ENCODE measurements at regions not wholly inside any gene's neighbourhood (a gene's known extent, or its start where the extent isn't known, plus 50 kb on each side); places are given as distances from the start of the nearest gene placed in this dataset.

DNA sequence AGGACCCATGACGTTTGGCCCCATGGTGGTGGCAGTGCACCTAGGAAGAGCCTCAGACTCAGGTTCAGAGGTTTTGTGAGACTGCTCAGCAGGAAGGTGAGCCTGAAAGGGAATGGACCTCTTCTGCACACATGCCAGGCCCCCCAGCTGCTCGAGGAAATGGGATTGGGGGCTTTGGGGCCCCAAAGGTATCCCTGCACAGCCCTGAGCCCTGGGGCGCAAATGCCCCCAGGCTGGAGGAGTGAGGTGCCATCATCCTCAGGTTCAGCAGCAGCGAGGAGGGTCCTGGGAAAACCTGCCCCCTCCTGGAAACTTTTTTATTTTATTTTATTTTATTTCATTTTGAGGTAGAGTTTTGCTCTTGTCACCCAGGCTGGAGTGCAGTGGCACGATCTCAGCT is 171.8 kb upstream of the MVB12B start:
- no peak for DNase-seq

DNA sequence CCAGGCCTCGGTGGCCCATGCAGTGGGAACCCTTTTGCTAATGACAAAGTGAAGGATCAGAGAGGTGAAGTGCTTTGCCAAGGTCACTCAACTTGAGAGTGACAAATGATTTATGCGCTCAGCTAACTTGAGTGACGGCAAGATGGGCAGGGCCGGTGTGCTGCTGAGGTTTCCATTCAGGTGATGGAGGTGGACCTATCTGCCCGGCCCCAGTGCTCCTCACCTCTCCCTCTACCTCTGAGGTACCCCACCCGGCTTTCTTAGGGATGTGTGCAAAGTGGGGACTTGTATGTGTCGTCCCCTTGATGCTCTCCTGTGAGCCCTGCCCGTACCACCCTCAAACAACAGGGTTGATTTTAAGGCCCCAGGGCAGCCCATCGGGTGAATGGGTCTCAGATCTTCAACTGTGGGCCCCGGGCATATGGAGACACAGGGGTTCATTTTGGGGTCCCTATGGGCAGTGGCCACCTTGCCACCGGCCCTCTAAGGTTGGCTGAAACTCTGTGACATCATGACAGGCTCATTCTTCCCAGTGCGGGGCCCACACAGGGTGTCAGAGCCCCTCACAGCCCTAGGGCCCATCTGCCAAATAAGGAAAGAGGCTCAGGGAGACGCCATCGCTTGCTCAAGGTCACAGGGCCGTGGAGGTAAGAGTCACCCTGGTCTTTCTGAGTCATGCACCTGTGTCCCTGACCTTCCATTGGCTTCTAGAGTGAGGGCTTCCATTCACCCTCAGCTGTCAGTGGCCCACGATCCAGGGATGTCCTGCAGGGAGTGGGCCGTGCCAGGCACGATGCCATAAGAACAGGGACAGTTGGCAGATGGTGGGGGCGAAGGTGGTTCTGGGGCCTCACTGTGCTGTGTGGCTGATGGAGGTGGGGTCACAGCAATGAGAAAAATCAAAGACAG is 170.6 kb upstream of the MVB12B start:
- no peak for DNase-seq

DNA sequence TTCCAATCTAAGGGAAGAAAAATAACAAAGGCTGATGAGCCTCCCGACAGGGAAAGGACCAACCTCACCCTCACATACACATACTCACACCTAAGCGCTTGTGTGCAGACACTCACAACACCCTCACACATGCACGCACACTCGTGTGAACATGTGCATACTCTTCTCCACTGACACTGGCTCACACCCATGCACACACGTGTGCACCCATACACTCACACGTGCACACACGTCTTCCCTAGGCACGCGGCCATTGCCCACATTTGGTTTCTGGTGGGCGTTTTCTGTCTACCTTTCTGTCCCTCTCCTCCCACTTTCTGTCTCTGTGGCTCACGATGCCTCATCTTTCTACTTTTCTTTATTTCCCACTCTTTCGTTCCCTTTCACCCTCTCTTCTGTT is 169.7 kb upstream of the MVB12B start:
- no peak for DNase-seq

DNA sequence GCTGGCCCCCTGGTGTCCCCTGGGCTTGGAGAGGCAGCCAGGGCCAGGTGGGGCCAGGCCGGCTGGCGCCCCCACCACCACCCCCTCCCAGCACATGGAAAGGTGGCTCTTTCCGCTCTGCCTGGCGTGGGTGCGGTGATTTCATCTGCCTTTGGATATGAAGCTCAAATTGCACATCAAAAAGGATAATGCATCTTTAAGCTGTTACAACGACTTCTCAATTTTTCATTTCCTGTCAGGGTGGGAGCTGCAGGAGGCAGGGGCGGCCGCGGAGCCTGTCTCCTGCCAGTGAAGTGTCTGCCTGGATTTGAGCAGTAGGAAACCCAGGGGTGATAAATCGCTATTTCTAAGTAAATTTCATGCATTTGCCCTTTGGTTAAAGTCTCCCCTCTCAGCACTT is 169.2 kb upstream of the MVB12B start:
- DNase-seq, result no peak

DNA sequence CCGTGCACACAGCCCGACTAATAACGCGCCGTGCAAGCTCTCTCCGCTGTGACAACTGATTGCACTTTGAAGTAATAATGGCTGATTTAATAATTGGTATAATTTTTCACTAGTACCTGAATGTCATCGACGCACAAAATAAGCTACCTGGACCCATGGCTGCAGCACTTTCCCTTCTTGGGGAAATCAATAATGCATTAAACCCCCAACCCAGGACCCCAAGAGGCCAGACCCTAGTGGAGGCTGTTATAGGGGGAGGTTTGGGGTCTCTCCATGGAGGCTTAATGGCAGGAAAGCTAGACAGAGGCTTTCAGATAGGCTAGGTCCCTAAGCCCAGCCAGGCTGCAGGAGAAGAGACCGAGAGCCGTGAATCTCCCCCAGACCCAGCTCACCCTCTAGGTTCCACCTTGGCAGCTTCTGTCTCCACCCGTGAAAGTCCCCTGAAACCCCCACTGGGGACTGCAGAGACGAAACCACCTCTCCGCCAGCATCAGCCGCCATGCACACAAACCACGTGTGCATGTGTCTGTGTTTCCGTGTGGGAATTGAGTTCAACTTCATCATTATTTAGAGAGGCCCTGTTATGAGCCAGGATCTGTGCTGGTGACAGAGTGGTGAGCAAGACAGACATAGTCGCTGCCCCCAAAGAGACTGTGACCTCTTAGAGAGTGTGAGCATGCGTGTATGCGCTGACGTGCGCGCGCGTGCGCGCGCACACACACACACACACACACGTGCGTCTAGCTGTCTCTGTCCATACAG is 168.6 kb upstream of the MVB12B start:
- DNase-seq, result no peak

DNA sequence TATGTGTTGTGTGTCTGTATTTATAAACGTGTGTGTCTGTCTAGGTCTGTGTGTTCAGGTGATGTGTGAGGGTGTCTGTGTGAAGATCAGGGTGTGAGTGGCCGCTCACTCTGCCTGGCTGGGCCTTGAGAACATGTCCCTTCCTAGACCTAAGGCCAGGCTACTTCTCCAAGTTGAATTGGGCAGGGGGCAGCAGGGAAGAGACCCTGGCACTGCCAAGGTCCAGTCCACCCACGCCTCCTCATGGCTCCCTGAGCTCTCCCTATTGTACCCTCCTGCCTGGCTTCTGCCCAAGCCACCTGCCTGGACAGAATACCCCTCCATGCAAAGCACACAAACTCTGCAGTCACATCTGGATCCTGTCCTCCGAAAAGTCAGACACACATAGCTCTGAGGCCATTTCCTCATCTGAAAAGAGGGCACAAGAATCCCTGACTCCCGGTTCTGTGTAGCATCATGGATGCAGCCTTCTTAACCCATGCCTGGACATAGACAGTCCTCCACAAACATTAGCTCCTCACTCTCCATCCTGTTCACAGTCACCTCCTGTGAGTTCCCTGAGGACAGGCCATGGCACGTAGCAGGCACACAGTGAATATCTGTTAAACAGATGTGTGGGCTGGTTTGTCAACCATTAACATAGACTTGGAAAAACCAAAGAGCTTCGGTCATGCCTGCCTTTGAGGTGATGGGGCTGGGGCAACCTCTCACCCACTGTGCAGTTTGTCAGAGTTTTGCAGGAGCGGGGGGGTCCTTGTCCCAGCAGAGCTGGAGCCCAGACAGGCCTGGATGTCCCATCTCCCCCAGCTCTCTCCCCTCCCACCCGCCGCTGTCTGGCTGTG is 167.8 kb upstream of the MVB12B start:
- no peak for DNase-seq

DNA sequence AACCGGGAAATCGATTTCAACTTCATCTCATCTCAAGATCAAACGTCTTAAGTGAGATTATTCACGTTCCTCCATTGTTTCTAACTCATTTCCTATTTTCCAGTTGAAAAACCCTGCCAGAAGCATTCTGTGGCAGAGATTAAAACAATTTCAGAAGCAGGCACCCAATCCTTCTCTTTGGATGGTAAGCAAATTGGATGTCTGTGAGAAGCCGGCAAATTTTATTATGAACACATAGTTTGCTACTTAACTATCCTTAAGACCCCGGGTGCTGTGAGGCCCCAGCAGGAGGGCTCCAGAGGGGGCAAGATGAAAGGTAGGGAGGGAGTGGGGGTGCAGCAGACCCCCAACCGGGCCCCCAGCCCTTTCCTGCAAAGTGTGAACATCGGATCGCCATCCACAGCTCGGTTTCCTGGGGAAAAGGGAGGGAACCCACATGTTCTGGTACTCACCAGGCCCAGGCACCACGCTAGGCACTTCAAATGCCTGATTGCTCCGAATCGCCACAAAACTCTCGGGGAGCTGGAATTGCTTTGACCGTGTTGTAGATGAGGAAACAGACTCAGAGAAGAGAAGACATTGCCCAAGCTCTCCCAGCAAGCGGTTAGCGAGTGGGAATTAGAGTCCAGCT is 167.1 kb upstream of the MVB12B start:
- no peak for DNase-seq

DNA sequence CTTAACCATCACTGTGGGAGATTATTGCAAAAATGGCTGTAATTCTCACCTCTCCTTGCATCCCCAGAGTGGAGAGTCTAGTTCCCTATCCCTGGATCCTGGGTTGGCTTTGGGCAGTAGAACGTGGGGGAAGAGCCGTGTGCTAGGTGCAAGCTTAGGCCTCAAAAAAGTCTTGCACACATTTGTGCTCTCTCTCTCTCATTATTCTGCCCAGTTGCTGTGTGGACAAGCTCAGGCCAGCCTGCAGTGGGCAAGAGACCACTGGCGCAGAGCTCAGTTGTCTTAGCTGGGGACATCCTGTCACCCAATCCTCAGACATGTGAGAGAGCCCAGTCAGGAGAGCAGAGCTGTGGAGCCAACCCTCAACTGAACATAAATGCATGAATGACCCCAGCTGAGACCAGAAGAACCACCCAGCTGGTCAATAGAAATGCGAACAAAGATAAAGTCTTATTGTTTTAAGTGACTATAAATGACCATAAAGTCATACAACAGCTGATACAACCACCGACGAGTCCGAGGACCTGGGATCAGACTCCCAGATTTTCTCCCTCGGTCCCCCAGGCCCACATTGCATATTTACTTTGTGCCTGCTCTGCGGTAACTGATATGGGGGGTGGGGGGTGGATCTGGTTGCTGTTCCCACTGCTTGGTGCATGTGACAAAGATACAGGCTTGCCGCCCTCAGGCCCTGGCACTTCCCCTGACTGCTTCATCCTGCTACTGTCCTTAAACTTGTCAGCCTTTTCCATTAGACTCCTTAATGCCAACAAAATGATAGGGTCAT is 166.4 kb upstream of the MVB12B start:
- DNase-seq, result peak in 1 of 2 experiments; percentile 11

DNA sequence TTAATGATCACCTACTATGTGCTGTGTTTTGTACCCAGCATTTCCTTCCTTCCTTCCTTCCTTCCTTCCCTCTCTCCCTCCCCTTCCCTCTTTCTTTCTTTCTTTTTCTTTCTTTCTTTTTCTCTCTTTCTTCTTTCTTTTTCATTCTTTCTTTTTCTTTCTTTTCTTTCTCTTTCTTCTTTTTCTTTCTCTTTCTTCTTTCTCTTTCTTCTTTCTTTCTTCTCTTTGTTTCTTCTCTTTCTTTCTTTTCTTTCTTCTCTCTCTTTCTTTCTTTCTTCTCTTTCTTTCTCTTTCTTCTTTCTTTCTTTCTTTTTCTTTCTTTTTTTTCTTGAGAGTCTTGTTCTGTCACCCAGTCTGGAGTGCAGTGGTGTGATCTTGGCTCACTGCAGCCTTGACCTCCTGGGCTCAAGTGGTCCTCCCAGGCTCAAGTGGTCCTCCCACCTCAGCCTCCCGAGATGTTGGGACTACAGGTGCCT is 165.7 kb upstream of the MVB12B start:
- no peak for DNase-seq

DNA sequence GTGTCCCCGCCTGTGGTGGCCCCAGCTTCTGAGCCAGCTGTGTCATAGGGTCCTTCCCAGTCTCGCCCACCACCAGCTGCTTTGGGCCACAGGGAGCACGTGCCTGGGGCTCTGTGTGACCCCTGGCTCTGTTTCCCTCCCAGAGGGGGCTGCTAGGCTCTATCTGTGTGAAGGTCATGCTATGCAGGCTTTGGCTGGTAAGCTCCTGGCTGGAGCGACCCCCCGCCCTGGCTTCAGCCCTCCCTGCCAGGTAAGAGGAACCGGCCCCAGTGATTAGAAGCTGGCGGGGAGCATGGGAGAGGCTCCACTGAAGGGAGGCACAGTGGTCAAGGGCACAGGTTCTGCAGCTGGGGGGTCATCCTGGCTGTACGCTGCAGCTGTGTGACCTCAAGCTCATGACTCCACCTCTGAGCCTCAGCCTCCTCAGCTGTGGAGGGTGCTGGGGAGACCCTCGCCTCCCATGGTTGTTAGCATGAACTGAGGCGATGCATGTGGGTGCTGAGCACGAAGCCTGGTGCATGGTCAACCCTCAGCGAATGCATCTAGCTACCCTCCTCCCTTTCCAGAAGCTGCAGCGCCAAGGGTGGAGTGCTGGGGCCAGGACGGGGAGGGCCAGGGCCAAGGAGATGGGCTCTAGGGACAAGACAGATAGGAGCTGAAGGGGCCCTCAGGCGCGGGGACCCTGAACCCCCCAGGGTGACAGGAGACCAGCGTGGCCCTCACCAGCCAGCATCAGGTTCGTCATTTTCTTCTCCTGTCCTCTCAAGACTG is 163.8 kb upstream of the MVB12B start:
- no peak for DNase-seq

DNA sequence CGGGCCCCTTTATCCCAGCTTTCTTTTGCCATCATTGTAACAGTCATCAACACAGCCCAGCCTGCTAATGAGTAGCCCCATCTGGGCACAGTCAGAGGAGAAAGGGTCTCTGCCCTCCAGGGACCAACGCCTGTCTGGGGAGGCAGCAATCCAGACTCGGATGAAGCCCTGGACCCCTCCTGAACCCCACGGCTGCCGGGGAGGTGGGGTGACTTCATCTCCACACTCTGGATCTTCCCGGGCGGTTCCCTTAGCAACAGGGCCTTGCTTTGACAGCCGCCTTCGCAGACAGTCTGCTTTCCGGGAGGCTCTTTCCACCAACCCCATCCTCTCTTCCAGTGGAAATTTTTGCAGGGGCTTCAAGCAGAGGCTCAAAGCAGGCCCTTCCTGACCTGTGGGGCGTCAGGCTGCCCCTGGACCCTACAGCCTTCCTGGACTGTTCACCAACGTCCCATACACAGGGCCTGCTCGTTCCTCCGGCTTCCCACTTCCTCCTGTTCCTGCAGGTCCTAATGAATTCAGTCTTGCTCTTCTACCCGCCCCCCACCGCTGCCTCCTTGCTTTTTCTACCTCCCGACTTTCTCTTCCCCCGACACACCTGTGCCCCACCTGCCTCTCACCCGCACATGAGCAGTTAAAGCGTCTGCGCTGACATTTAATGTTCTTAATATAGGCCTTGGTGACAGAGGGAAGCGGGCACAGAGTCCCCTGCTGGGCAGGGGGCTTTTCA is 161.7 kb upstream of the MVB12B start:
- DNase-seq, result no peak

DNA sequence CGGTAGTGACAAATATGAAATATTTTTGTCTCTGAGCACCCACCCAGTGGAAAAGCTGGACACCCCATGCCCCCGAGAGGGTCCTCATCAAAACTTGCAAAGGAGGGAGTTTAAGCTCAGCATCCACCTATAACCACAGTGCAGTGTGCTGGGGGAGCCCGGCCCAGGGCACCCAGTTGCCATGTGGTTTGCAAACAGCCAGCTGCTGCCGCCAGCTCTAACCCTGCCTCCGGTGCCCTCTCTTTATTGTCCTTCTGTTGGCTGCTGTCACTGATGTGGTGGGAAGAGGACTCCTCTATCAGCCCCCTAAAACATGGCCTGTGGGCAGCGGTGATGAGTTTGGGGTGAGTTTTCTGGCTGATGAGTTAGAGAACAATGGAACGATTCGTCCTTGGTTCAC is 160.9 kb upstream of the MVB12B start:
- no peak for DNase-seq

DNA sequence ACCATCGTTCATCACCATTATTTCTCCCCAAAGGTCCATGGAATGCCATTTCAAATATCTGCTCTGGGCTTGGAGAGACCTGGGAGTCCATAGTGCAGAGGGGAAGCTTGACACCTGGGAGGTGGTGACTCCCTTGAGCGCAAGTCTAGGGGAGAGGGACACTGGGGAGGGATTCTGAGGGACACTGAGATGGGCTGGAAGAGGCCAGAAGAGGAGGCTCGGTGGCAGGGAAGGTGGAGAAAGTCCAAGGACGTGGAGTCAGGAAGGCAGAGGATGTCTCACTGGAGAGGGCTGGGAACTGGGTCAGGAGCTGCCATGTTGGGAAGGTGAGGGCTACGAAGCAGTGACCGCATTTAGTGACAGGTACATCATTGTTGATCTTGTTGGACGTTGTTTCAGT is 160.3 kb upstream of the MVB12B start:
- no peak for DNase-seq

DNA sequence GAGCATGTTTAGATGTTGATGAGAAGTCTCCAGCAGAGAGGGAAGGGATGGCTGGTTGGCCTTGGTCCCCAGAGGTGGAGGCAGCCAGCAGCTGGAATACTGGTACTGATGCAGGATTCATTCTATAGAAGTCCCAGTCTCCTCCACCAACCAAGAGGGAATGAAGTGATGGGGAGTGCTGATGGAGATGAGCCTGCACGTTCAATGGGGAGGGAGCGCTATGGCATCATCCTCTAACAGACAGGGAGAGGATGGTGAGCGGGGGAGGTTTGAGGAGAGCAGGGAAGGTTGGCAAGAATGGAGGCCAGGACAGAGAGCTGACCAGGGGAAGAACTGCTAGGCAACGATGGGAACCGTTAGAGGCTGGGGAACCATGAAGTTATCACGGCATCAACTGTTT is 159.8 kb upstream of the MVB12B start:
- no peak for DNase-seq

DNA sequence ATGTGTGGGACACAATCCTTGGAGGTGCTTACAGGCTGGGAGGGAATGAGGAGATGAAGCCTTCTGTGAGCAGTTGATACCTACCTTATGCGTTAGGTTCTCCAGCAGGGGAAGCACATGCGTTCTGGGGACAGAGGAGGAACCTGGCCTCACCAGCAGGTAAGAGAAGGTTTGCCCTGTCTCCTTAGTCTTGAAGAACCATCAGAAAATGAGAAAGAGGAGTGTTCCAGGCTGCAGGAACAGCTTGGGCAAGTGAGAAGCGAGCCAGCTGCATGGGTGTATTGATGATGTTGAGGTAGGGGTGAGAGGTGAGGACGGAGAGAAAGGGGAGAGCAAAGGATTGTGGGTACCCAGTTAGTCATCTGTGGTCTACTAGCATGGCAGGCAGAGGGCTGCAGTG is 156.9 kb upstream of the MVB12B start:
- DNase-seq, result no peak

DNA sequence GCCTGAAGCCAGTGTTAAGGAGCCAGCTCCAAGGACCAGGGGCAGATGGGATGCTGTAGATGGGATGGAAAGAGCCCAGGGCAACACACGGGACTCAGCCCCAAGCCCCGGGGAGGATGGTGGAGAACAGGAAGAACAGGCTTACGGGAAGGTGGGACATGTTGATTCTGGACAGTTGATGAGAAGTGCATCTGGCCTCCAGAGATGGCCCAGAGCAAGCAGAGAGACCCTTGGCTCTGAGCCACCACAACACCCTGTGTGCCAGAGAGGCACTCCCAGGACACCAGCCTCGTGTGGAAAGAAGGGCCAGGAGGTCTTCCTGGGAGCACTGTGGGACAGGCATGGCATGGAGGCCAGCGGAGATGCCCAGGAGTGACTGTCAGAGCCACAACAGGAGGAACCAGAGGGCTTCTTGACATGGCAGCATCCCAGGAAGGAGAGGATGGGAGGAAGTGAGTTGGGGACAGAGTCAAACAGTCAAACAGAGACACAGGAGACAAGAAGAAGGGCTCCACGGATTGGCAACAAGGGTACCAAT is 156.3 kb upstream of the MVB12B start:
- no peak for DNase-seq

DNA sequence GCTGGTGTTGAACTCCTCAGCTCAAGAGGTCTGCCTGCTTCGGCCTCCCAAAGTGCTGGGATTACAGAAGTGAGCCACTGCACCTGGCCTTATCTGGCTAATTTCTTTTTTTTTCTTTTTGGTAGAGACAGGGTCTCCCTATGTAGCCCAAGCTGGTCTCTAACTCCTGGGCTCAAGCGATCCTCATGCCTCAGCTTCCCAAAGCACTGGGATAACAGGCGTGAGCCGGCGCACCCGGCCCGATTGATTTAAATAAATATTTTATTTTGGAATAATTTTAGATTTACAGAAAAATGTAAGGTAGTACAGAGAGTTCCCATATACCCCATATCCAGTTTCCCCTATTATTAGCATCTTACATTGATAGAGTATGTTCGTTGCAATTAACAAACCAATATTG is 155.0 kb upstream of the MVB12B start:
- DNase-seq, result no peak

DNA sequence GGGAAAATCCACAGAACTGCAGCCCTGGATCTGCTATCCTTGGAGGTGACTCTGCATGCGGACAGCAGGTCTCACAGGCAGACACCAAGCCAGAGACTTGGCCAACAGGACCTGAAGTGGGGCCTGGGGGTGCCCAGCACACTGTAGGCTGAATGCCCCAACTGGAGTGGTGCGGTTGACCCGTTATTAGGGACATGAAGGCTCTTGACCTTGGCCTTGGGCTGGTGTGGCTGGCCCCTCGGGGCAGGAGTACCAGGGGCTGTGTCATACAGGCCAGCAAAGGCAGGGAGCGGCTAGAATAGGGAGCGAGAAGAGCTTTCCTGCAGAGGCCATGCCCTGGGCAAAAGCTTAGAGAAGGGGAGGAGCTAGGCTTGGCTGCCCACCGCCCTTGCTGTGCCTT is 153.2 kb upstream of the MVB12B start:
- DNase-seq, result no peak

DNA sequence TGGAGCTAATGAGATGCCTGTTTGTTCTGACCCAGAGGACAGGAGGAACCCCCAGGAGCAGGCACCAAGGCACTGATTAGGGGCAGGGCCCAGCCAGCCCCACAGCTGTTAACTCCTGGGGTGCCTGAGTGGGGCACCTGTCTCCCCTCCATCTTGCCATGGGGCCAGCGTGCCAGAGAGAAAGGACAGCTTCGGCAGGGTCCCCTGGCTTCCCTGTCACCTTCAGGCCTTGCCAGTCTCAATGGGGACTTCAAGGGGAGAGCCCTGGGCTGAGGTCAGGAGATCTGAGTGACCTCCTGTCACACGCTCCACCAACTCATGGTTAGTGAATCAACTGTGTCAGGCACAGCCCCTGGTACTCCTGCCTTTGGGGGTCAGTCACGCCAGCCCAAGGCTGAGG is 152.7 kb upstream of the MVB12B start:
- DNase-seq, result no peak

DNA sequence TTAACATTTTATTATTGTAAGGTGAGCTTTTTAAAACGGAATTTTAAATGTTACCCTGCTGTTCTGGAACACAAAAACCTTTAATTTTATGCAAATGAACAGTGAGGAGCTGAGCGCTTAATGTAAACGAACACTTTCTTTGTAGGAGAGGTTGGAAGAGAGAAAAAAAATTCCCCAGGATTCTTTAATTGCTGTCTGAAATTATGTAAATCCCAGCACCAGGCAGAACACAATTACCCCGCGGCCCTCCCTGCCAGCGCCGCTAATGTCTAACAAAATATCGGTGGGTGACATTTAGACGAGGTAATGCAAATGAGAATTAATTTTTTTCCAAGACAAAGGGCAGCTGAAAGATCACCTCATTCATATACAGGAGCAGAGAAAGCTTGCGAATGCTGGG is 143.4 kb upstream of the MVB12B start:
- DNase-seq, result peak; percentile 62 to 73
